HCT116 (cell line): ENCODE measurements at regions not wholly inside any gene's neighbourhood (a gene's known extent, or its start where the extent isn't known, plus 50 kb on each side); places are given as distances from the start of the nearest gene placed in this dataset.

Source experiments
- ATF3 ChIP-seq: IDR thresholded peaks from 2 replicates; pipeline ENCODE4 v1.6.1; 2012
- CEBPB ChIP-seq: IDR thresholded peaks from 2 replicates; pipeline ENCODE4 v1.6.1; 2012; ENCODE audit warnings: low read depth
- CTCF ChIP-seq, 3 experiments: fragments of 200-600 bp in 1 of 3; sonication (generic) in 1 of 3; IDR thresholded peaks in 2 of 3; conservative IDR thresholded peaks in 1 of 3; 2 replicates each; pipeline ENCODE4 v1.5.1; 2012 to 2017; ENCODE audit warnings: low read depth in 2 of 3, low read length in 2 of 3, antibody characterized with exemption in 1 of 3, borderline replicate concordance in 1 of 3, control low read depth in 1 of 3, mild to moderate bottlenecking in 1 of 3, mixed read lengths in 1 of 3, mixed run types in 1 of 3, moderate library complexity in 1 of 3; ENCODE audit not compliant: insufficient read depth in 1 of 3
- EZH2 ChIP-seq: fragments of 200-600 bp; sonication (generic); IDR thresholded peaks from 2 replicates; pipeline ENCODE4 v1.6.1; 2017; ENCODE audit warnings: antibody characterized with exemption, mixed run types
- MAX ChIP-seq: IDR thresholded peaks from 2 replicates; pipeline ENCODE4 v1.6.1; 2012
- POLR2A ChIP-seq: IDR thresholded peaks from 2 replicates; pipeline ENCODE4 v1.7.0; 2011; ENCODE audit warnings: borderline replicate concordance; ENCODE audit not compliant: insufficient read depth, insufficient read length; ENCODE audit errors: extremely low read depth
- POLR2AphosphoS5 ChIP-seq: IDR thresholded peaks from 2 replicates; pipeline ENCODE4 v1.6.1; 2011; ENCODE audit warnings: mild to moderate bottlenecking, low read depth, low read length, moderate library complexity
- SRF ChIP-seq: IDR thresholded peaks from 2 replicates; pipeline ENCODE4 v1.6.1; 2012; ENCODE audit warnings: low read depth
- TCF7L2 ChIP-seq: IDR thresholded peaks from 2 replicates; pipeline ENCODE4 v1.7.0; 2011; ENCODE audit warnings: borderline replicate concordance, inconsistent platforms; ENCODE audit not compliant: insufficient read depth, insufficient read length; ENCODE audit errors: extremely low read depth
- YY1 ChIP-seq: IDR thresholded peaks from 2 replicates; pipeline ENCODE4 v1.6.1; 2011; ENCODE audit warnings: low read length, low read depth, moderate library complexity, mild to moderate bottlenecking; ENCODE audit not compliant: insufficient replicate concordance; ENCODE audit errors: extremely low read depth
- ZNF274 ChIP-seq: fragments of 200-500 bp; sonication (Bioruptor generic); IDR thresholded peaks from 2 replicates; pipeline ENCODE4 v1.6.1; 2014; ENCODE audit warnings: mild to moderate bottlenecking, low read depth, low read length, inconsistent platforms

GRCh38 chr16:62940569-62940968, 904.3 kb upstream of the CDH8 start:
- TF ChIP-seq EZH2, result no peak
- no peak for TF ChIP-seq POLR2A
- TF ChIP-seq CTCF (IDR thresholded peaks at IDR 0.05 in 2 of 3, conservative IDR thresholded peaks at IDR 0.05 in 1 of 3; ENCODE audit: borderline replicate concordance in 1 of 3, insufficient read depth in 1 of 3, low read depth in 2 of 3, low read length in 2 of 3), result no peak
- no peak for TF ChIP-seq CEBPB
- TF ChIP-seq POLR2AphosphoS5, result no peak
- TF ChIP-seq ZNF274, result no peak
- TF ChIP-seq TCF7L2, result no peak
- no peak for TF ChIP-seq MAX
- no peak for TF ChIP-seq SRF
- no peak for TF ChIP-seq YY1
- no peak for TF ChIP-seq ATF3
